ENCODE measurements at regions not wholly inside any gene's neighbourhood (a gene's known extent, or its start where the extent isn't known, plus 50 kb on each side); places are given as distances from the start of the nearest gene placed in this dataset.

DNA sequence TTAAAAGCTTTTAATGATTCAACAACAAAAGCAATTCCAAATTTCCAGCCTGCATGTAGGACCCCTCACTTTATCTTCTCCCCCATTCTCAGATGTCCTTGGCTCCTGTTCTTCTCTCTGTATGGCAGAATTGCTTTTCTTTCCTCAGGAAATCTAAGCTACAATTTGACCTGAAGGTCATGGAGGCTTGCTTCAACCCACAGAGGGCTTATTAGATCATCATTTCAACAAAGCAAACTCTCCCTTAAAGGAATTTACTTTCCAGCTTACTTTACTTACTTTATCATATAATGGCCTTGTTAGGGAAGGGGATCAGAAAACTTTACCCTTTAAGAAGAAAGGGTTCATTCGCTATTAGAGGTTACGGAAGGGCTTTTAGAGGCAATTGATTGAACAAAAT lies 211.5 kb downstream of the RAD51AP2 start:
- no peaks in the 10 kb centered on the region for H3K9me3 ChIP-seq (ENCODE audit: insufficient read depth, low read length)
- H3K9me2 ChIP-seq (replicated peaks; ENCODE audit: insufficient read depth, low read length) = no peaks in the 10 kb centered on the region
- H3K79me2 ChIP-seq (ENCODE audit: insufficient read depth, low read length) = no peaks in the 10 kb centered on the region
- H3F3A ChIP-seq (ENCODE audit: insufficient read depth) = no peaks in the 10 kb centered on the region
- no peak for TF ChIP-seq CTCF (IDR thresholded peaks at IDR 0.05; ENCODE audit: insufficient read depth, low read length, poor library complexity, severe bottlenecking)
- no peak for TF ChIP-seq EZH2phosphoT487 (conservative IDR thresholded peaks at IDR 0.05; ENCODE audit: low read length)
- H3K36me3 ChIP-seq (ENCODE audit: low read length) = no peaks in the 10 kb centered on the region
- H3K27ac ChIP-seq (ENCODE audit: low read depth, low read length) = no peak overlapping the region
- H4K20me1 ChIP-seq (ENCODE audit: low read depth, low read length) = no peaks in the 10 kb centered on the region
- no peak overlapping the region for H3K4me3 ChIP-seq (ENCODE audit: insufficient read depth, low read length, poor library complexity, severe bottlenecking)
- no peaks in the 10 kb centered on the region for H3K27me3 ChIP-seq (ENCODE audit: low read length)
- no peak overlapping the region for H2AFZ ChIP-seq (ENCODE audit: low read depth, low read length, severe bottlenecking)
- H3K9ac ChIP-seq (ENCODE audit: low read length) = no peak overlapping the region
- no peak overlapping the region for H3K4me2 ChIP-seq (ENCODE audit: low read depth, low read length, poor library complexity, severe bottlenecking)

DNA sequence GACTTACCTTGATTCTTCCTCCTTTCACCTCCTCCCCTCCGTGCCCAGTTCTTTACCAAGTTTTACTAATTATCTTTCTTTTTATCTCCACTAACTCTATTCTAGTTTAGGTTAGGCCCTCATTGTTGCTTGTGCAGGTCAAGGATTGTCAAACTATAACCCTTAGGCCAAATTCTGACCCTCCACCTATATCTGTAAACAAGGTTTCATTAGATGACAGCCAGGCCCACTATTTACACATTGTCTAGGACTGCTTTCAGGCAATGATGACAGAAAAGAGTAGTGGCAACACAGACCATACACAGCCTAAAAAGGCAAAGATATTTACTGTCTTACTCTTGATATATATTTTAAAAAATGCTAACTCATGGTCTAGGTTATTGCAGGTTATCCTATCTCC lies 212.0 kb downstream of the RAD51AP2 start:
- TF ChIP-seq EZH2phosphoT487 (conservative IDR thresholded peaks at IDR 0.05; ENCODE audit: low read length) = no peak
- no peak for TF ChIP-seq CTCF (IDR thresholded peaks at IDR 0.05; ENCODE audit: insufficient read depth, low read length, poor library complexity, severe bottlenecking)
- Histone ChIP-seq H3K9me3 (ENCODE audit: insufficient read depth, low read length) (no peaks in the 10 kb centered on the region), H2AFZ (ENCODE audit: low read depth, low read length, severe bottlenecking) (no peak overlapping the region), H3K9ac (ENCODE audit: low read length) (no peak overlapping the region), H3K27me3 (ENCODE audit: low read length) (no peaks in the 10 kb centered on the region), H3K9me2 (replicated peaks; ENCODE audit: insufficient read depth, low read length) (no peaks in the 10 kb centered on the region), H3K79me2 (ENCODE audit: insufficient read depth, low read length) (no peaks in the 10 kb centered on the region), H3F3A (ENCODE audit: insufficient read depth) (no peaks in the 10 kb centered on the region), H3K4me3 (ENCODE audit: insufficient read depth, low read length, poor library complexity, severe bottlenecking) (no peak overlapping the region), H3K4me2 (ENCODE audit: low read depth, low read length, poor library complexity, severe bottlenecking) (no peak overlapping the region), H4K20me1 (ENCODE audit: low read depth, low read length) (no peaks in the 10 kb centered on the region), H3K27ac (ENCODE audit: low read depth, low read length) (no peak overlapping the region), H3K36me3 (ENCODE audit: low read length) (no peaks in the 10 kb centered on the region)

- no peaks in the 10 kb centered on the region for H4K20me1 ChIP-seq (ENCODE audit: low read depth, low read length)
- H3K4me2 ChIP-seq (ENCODE audit: low read depth, low read length, poor library complexity, severe bottlenecking) = no peak overlapping the region
- no peak overlapping the region for H2AFZ ChIP-seq (ENCODE audit: low read depth, low read length, severe bottlenecking)
- no peaks in the 10 kb centered on the region for H3K9me2 ChIP-seq (replicated peaks; ENCODE audit: insufficient read depth, low read length)
- H3K36me3 ChIP-seq (ENCODE audit: low read length) = no peaks in the 10 kb centered on the region
- no peaks in the 10 kb centered on the region for H3K9me3 ChIP-seq (ENCODE audit: insufficient read depth, low read length)
- H3K27ac ChIP-seq (ENCODE audit: low read depth, low read length) = no peak overlapping the region
- no peaks in the 10 kb centered on the region for H3K27me3 ChIP-seq (ENCODE audit: low read length)
- H3K9ac ChIP-seq (ENCODE audit: low read length) = no peak overlapping the region
- TF ChIP-seq EZH2phosphoT487 (conservative IDR thresholded peaks at IDR 0.05; ENCODE audit: low read length) = no peak
- TF ChIP-seq CTCF (IDR thresholded peaks at IDR 0.05; ENCODE audit: insufficient read depth, low read length, poor library complexity, severe bottlenecking) = no peak
- no peaks in the 10 kb centered on the region for H3K79me2 ChIP-seq (ENCODE audit: insufficient read depth, low read length)
- no peaks in the 10 kb centered on the region for H3F3A ChIP-seq (ENCODE audit: insufficient read depth)
- H3K4me3 ChIP-seq (ENCODE audit: insufficient read depth, low read length, poor library complexity, severe bottlenecking) = no peak overlapping the region
Measured at GRCh38 chr2:17303521-17303920, 214.7 kb downstream of the RAD51AP2 start.

DNA sequence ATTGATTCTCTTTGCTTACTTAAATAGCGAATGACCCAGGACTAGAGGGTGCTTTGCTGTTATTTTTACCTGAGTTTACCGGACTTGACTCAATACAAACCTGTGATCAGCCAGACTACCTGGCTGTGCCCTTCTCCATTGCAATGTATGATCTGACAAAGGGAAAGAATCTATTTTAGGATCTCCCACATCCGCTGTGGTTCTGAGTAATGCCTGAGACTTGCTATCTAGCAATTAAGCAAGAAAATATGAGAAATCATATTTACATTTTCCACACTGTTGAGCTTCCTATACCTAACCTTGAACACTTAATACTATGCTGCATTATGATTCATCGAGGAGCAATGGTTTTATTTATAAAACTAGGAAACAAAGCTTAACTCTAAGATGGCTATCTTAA lies 215.2 kb downstream of the RAD51AP2 start:
- Histone ChIP-seq H4K20me1 (ENCODE audit: low read depth, low read length) (no peaks in the 10 kb centered on the region), H3K27me3 (ENCODE audit: low read length) (no peaks in the 10 kb centered on the region), H3K9me3 (ENCODE audit: insufficient read depth, low read length) (no peaks in the 10 kb centered on the region), H2AFZ (ENCODE audit: low read depth, low read length, severe bottlenecking) (no peak overlapping the region), H3K9ac (ENCODE audit: low read length) (no peak overlapping the region), H3K4me2 (ENCODE audit: low read depth, low read length, poor library complexity, severe bottlenecking) (no peak overlapping the region), H3K27ac (ENCODE audit: low read depth, low read length) (no peak overlapping the region), H3F3A (ENCODE audit: insufficient read depth) (no peaks in the 10 kb centered on the region), H3K79me2 (ENCODE audit: insufficient read depth, low read length) (no peaks in the 10 kb centered on the region), H3K36me3 (ENCODE audit: low read length) (no peaks in the 10 kb centered on the region), H3K4me3 (ENCODE audit: insufficient read depth, low read length, poor library complexity, severe bottlenecking) (no peak overlapping the region), H3K9me2 (replicated peaks; ENCODE audit: insufficient read depth, low read length) (no peaks in the 10 kb centered on the region)
- TF ChIP-seq EZH2phosphoT487 (conservative IDR thresholded peaks at IDR 0.05; ENCODE audit: low read length) (no peak), CTCF (IDR thresholded peaks at IDR 0.05; ENCODE audit: insufficient read depth, low read length, poor library complexity, severe bottlenecking) (no peak)

Data from SU-DHL-6 (cell line).